Lower lobe of right lung (tissue), 2 donors: ENCODE measurements at regions not wholly inside any gene's neighbourhood (a gene's known extent, or its start where the extent isn't known, plus 50 kb on each side); places are given as distances from the start of the nearest gene placed in this dataset.
A peak's percentile ranks its signal among the peaks of the same experiment; 100 is the strongest.

Experiments used
- ATAC-seq, 2 donors: fragments of 200-7000 bp; cut with Tn5 transposase; one replicate each; pipeline ENCODE4 v1.9.1; 2020 to 2022; ENCODE audit warnings: mild to moderate bottlenecking in 2 of 2, moderate library complexity in 2 of 2
- DNase-seq: peaks from one replicate; pipeline ENCODE4 v3.0.0-alpha.2; 2020
- H3K27ac ChIP-seq: fragments of 200-600 bp; one replicate; pipeline ENCODE4 v1.8.0; 2022
- H3K27me3 ChIP-seq: fragments of 200-600 bp; one replicate; pipeline ENCODE4 v1.8.0; 2022; ENCODE audit warnings: low read depth
- H3K36me3 ChIP-seq: fragments of 200-600 bp; one replicate; pipeline ENCODE4 v1.8.0; 2022; ENCODE audit warnings: mild to moderate bottlenecking
- H3K4me1 ChIP-seq: fragments of 200-600 bp; one replicate; pipeline ENCODE4 v1.8.0; 2022
- H3K4me3 ChIP-seq: fragments of 200-600 bp; one replicate; pipeline ENCODE4 v1.8.0; 2022; ENCODE audit warnings: mild to moderate bottlenecking
- H3K9me3 ChIP-seq: fragments of 200-600 bp; one replicate; pipeline ENCODE4 v1.8.0; 2022
- intact Hi-C: fragments of 100-400 bp; cut with DNase I; formaldehyde crosslinking; loops from one replicate; pipeline ENCODE4 v1.11.0; 2022
- TF ChIP-seq, protein P1 (sequence below): fragments of 200-600 bp; IDR thresholded peaks from one replicate; pipeline ENCODE4 v1.8.0; 2022; ENCODE audit warnings: antibody characterized with exemption, mild to moderate bottlenecking
- donor health status: DM: no; HTN: yes; CAD: no; lungs with severe emphysema.

DNA sequence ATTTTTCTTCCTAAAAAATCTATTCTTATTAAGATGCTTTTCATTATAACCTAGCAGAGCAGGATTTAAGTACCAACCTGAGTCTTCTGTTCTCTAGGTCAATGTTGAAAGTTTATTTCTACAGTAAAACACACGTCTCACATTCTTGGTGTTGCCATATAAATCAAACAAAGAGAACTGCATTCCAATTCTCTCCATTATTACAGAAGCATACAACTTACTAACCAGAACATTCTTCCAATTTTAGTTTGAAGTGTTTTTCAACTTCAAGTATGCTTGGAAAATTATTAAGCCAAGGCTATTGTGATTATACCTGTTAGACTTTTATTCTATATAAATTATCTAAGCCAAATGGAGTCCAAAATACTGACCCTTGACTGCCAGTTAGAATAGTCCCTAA, 110.4 kb upstream of the PMFBP1 start:
- DNase-seq (no peak), ATAC-seq (peak; percentile 63 to 68)
- no peaks in the 10 kb centered on the region for H3K27me3 ChIP-seq
- no peaks in the 10 kb centered on the region for H3K4me1 ChIP-seq
- H3K36me3 ChIP-seq = no peaks in the 10 kb centered on the region
- H3K4me3 ChIP-seq = no peak overlapping the region
- intact Hi-C loops = no loop called here
- TF ChIP-seq, protein P1, sequence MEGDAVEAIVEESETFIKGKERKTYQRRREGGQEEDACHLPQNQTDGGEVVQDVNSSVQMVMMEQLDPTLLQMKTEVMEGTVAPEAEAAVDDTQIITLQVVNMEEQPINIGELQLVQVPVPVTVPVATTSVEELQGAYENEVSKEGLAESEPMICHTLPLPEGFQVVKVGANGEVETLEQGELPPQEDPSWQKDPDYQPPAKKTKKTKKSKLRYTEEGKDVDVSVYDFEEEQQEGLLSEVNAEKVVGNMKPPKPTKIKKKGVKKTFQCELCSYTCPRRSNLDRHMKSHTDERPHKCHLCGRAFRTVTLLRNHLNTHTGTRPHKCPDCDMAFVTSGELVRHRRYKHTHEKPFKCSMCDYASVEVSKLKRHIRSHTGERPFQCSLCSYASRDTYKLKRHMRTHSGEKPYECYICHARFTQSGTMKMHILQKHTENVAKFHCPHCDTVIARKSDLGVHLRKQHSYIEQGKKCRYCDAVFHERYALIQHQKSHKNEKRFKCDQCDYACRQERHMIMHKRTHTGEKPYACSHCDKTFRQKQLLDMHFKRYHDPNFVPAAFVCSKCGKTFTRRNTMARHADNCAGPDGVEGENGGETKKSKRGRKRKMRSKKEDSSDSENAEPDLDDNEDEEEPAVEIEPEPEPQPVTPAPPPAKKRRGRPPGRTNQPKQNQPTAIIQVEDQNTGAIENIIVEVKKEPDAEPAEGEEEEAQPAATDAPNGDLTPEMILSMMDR = no peak
- H3K27ac ChIP-seq = no peak overlapping the region
- H3K9me3 ChIP-seq = no peaks in the 10 kb centered on the region

DNA sequence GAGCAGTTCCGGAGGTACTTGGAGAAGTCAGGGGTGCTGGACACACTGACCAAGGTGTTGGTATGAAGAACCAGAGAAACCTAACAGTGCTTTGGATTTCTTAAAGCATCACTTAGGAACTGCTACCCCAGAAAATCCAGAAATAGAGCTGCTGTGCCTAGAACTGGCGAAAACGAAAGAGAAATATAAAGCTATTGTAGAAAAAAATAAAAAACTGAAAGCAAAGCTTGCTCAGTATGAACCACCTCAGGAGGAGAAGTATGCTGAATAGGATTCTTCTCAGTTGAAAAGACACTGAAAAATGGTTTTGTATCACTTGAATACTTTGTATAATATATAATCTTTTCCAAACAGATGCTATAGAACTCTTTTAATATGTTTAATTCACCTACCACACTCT, 106.3 kb upstream of the PMFBP1 start:
- ATAC-seq = peak; percentile 38 to 49
- intact Hi-C loops = no loop called here

DNA sequence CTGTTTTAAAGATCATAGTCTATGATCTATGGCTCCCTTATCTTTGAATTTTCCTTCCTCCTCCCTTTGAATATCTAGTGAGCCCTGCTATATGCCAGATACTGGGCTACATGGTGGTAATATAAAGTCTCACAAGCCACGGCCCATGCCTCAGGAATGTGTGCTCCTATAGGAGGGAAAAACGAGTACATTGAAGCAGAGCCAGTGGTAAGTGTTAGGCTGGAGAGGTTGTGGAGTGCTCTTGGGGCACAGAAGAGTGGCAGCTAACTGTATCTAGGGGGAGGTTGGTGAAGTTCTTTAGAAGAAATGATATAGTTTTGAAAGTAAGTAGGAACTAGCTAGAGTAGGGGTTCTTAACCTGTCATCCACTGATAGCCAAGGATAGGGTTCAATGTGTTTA, 105.8 kb upstream of the PMFBP1 start:
- H3K4me3 ChIP-seq = no peak overlapping the region
- H3K27me3 ChIP-seq = no peaks in the 10 kb centered on the region
- TF ChIP-seq, protein P1 = no peak
- intact Hi-C loops = no loop called here
- DNase-seq (no peak), ATAC-seq (peak; percentile 68 to 89)
- H3K27ac ChIP-seq = no peak overlapping the region
- no peaks in the 10 kb centered on the region for H3K36me3 ChIP-seq
- no peaks in the 10 kb centered on the region for H3K4me1 ChIP-seq
- no peaks in the 10 kb centered on the region for H3K9me3 ChIP-seq

More for the DNA sequence above, 106.3 kb upstream of the PMFBP1 start:
- Histone ChIP-seq H3K4me1 (no peaks in the 10 kb centered on the region), H3K4me3 (no peak overlapping the region), H3K9me3 (no peaks in the 10 kb centered on the region), H3K27ac (no peak overlapping the region), H3K27me3 (no peaks in the 10 kb centered on the region), H3K36me3 (no peaks in the 10 kb centered on the region)
- TF ChIP-seq, protein P1 = no peak
- no peak for DNase-seq

DNA sequence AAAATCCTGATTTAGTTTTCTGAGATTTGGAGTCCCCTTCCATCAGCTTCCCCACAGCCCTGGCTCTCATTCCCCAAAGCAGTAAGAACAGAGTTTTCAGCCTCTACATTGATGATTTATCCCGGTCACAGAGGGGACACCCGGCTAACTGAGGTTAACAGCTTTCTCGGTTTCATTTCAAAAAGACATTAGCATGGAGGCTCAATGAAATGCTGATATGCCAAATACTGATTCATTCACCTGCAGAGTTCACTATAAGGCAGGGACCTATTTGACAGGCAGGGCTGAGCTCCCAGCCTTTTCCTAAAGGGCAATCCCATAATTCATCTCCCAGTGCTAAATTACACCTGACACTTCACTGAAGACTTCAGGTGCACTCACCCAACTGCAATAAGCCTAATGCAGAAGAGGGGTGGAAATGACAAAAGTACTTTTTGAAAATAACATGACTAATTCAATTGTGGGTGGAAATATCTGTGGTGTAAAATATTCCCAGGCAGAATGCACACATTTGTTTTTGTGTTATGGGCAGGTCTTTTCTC, 99.8 kb upstream of the PMFBP1 start:
- H3K27ac ChIP-seq = no peak overlapping the region
- intact Hi-C loops = no loop called here
- H3K27me3 ChIP-seq = no peaks in the 10 kb centered on the region
- no peak overlapping the region for H3K4me3 ChIP-seq
- DNase-seq = no peak
- no peaks in the 10 kb centered on the region for H3K4me1 ChIP-seq
- H3K36me3 ChIP-seq = no peaks in the 10 kb centered on the region
- ATAC-seq = no peak
- no peaks in the 10 kb centered on the region for H3K9me3 ChIP-seq
- TF ChIP-seq, protein P1 = no peak

DNA sequence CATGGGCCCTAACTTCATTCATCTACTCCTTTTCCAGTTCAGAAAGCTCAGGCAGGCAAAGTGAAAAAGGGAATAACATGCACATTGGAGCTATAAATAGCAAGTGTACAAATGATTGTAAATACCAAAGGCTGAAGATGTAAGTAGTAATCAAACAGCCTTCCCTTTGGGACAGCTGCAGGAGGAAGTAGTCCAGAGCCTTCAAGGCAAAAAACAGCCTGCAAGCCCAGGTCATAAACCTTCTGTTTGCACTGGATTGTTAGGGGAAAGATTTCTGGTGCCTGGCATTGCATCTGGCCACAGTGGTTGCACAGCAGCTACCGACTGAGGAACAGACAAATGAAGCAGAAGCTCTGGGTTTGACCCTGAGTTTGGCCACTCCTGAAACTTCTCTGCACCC, 98.6 kb upstream of the PMFBP1 start:
- no peak for DNase-seq
- intact Hi-C loops = no loop called here
- Histone ChIP-seq H3K4me1 (no peaks in the 10 kb centered on the region), H3K27me3 (no peaks in the 10 kb centered on the region), H3K36me3 (no peaks in the 10 kb centered on the region), H3K9me3 (no peaks in the 10 kb centered on the region), H3K27ac (no peak overlapping the region), H3K4me3 (no peak overlapping the region)
- TF ChIP-seq, protein P1 = no peak
- ATAC-seq = no peak

DNA sequence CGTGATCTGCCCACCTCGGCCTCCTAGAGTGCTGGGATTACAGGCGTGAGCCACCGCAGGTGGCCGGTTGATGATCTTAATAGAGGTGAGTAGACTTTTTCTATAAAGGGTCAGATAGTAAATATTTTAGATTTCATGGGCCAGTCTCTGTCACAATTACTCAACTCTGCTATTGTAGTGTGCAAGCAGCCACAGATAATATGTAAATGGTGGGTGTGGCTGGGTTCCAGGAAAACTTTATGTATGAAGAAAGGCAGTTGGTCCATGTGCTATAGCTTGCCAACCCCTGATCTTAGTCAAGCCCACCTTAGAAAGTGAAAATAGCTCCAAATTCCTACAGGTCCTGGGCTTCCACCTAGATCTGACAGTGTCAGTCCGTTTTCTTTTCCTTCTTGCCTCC, 94.9 kb upstream of the PMFBP1 start:
- TF ChIP-seq, protein P1 = no peak
- DNase-seq (no peak), ATAC-seq (no peak)
- no peaks in the 10 kb centered on the region for H3K27me3 ChIP-seq
- no peak overlapping the region for H3K27ac ChIP-seq
- no peaks in the 10 kb centered on the region for H3K4me1 ChIP-seq
- H3K4me3 ChIP-seq = no peak overlapping the region
- intact Hi-C loops = no loop called here
- no peaks in the 10 kb centered on the region for H3K9me3 ChIP-seq
- no peaks in the 10 kb centered on the region for H3K36me3 ChIP-seq
